ENCODE measurements at regions not wholly inside any gene's neighbourhood (a gene's known extent, or its start where the extent isn't known, plus 50 kb on each side); places are given as distances from the start of the nearest gene placed in this dataset.

- Mint-ChIP-seq H3K36me3 (ENCODE audit: insufficient read depth in 1 of 3, low read depth in 3 of 3) (no peaks in the 10 kb centered on the region), H3K9me3 (no peaks in the 10 kb centered on the region), H3K27ac (no peak overlapping the region), H3K4me1 (peaks cover 8 to 12% of the 10 kb centered on the region in 2 experiments; a peak in 3 of 4 replicates), H3K27me3 (ENCODE audit: low read depth) (no peaks in the 10 kb centered on the region), H3K4me3 (no peak overlapping the region)
- no peaks in the 10 kb centered on the region for H3K79me2 ChIP-seq (ENCODE audit: insufficient read depth, low read length)
- no peak overlapping the region for H2BK20ac ChIP-seq (ENCODE audit: low read depth, low read length, poor library complexity, severe bottlenecking)
- no peaks in the 10 kb centered on the region for H3K4me1 ChIP-seq (ENCODE audit: insufficient read depth, low read length)
- no peaks in the 10 kb centered on the region for H3K9me3 ChIP-seq (ENCODE audit: control insufficient read depth, low read depth, low read length)
- no peak overlapping the region for H2BK5ac ChIP-seq (ENCODE audit: insufficient read length, low read length)
- DNase-seq, result no peak
- WGBS (ENCODE audit: extremely low coverage, insufficient read length, low lambda C conversion rate), result no CpG with 5 or more reads among the region's 3 CpGs
- no peaks in the 10 kb centered on the region for H3K27me3 ChIP-seq (ENCODE audit: insufficient read depth, low read length)
- no peaks in the 10 kb centered on the region for H3K79me1 ChIP-seq (ENCODE audit: insufficient read depth, low read depth, low read length, poor library complexity, severe bottlenecking)
- no peak overlapping the region for H3K14ac ChIP-seq (ENCODE audit: insufficient read depth, low read length)
- no peak overlapping the region for H2AK5ac ChIP-seq (ENCODE audit: insufficient read length, low read length)
- H2BK15ac ChIP-seq (ENCODE audit: low read depth, low read length), result no peak overlapping the region
- no peak overlapping the region for H3K4me2 ChIP-seq (ENCODE audit: insufficient read depth, insufficient read length, low read length)
- H4K8ac ChIP-seq (replicated peaks; ENCODE audit: insufficient read length, low read depth, low read length), result no peak overlapping the region
- H3K18ac ChIP-seq (ENCODE audit: insufficient read length, low read depth, low read length), result no peak overlapping the region
- no peaks in the 10 kb centered on the region for H4K20me1 ChIP-seq (ENCODE audit: control insufficient read depth, insufficient read depth, insufficient read length)
- no peak overlapping the region for H3T11ph ChIP-seq (ENCODE audit: low read length)
- H3K9ac ChIP-seq (ENCODE audit: extremely low read depth, insufficient read length, low read length), result no peak overlapping the region
- no peak overlapping the region for H2AFZ ChIP-seq (ENCODE audit: low read length)
- no peak overlapping the region for H2BK12ac ChIP-seq (ENCODE audit: insufficient read length, low read depth, low read length)
- H3K4ac ChIP-seq (ENCODE audit: low read depth, low read length), result no peak overlapping the region
- no peak overlapping the region for H3K27ac ChIP-seq (ENCODE audit: insufficient read length, low read depth, low read length)
- no peak for TF ChIP-seq CTCF (conservative IDR thresholded peaks at IDR 0.05)
- H4K5ac ChIP-seq (ENCODE audit: insufficient read length, low read depth, low read length), result no peak overlapping the region
- H4K91ac ChIP-seq (ENCODE audit: insufficient read length, low read depth, low read length), result no peak overlapping the region
- H2BK120ac ChIP-seq (ENCODE audit: low read depth, low read length, poor library complexity, severe bottlenecking), result no peak overlapping the region
- no peak overlapping the region for H3K23ac ChIP-seq (ENCODE audit: insufficient read length, low read depth, low read length)
- H3K56ac ChIP-seq (ENCODE audit: insufficient read length, low read depth, low read length), result no peak overlapping the region
- no peaks in the 10 kb centered on the region for H3K23me2 ChIP-seq (ENCODE audit: insufficient read length, low read depth, low read length, poor library complexity, severe bottlenecking)
Measured at GRCh38 chr4:163915896-163916295, 421.4 kb downstream of the TMA16 start.
